ENCODE measurements at regions not wholly inside any gene's neighbourhood (a gene's known extent, or its start where the extent isn't known, plus 50 kb on each side); places are given as distances from the start of the nearest gene placed in this dataset.
A peak's percentile ranks its signal among the peaks of the same experiment; 100 is the strongest.

DNA sequence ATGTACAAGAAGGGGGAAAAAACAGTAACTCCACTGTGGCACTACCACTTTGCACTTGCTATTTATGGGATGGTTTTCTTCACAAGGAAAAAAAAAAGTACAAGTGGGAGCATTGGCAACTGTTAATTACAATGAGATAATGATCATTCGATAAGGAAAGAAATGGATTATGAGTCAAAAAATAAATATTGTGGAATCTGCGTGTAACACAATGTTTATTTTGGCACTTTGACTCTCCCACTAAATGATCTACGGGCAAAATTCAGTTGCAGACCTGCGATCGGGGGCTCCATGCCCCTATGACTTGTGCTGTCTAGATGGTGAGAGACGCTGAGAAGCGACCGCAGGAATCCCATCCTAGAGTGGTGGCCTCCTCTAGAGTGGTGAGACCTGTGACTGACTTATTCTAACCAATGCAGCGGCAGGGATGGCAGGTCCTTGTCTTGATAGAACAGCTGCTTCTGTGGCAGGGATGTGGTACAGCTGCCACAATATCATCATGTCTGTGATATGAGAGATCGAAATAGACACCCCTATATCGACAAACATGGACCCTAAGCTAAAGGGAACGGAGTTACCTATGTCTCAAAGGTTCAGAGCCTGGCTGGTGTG is 345.0 kb upstream of the KLF6 start:
- DNase-seq: no peak

DNA sequence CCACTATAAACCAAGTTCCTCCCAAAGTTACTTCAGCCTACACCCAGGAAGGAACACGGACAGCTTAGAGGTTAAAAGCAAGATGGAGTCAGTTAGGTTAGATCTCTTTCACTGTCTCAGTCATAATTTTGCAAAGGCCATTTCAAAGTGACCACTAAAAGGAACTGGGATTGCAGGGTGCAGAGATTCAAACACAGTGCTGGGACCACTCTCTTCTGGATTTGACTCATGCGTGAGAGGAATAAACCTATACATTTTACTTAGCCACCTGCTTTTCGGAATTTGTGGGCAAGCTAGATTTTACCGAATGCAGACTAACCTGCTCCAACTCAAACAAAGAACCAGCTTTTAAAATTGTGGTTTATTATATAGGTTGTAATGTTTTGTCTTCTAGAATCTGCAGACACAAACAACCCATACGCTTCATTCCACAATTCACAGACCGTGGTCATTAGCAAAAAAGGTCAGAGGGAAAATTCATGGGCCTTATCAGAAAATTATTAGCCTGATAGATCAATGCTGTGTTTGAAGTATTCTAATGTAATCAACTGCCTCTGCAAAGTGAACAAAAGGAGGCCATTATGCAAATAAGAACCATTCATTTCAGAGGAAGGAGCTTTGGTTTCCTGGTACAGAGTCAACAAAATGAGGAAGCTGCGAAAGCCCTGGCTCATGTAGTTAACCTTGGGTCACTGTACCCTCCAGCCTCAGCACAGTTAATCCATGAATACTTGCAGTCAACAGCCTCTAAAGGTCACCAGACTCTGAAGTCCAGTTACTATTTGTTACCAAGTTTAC is 342.7 kb upstream of the KLF6 start:
- no peak for DNase-seq

DNA sequence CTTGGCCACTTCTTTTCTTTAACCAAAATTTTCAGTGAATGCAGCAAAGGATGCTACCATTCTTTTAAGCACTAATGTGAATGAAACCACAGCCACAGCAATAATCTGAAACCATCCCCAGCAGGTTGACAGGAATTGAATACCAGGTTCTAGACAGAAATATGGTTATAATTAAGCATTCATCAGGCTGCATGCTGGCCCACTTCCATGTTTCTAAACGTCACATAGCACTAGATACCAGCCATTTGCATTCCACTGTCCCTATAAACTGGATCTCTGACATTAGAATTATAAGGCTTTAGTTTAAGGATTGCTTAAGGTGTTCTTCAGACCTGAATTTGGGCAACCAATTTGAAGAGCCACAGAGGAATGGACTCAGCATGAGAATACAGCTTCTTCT is 340.8 kb upstream of the KLF6 start:
- no peak for DNase-seq

DNA sequence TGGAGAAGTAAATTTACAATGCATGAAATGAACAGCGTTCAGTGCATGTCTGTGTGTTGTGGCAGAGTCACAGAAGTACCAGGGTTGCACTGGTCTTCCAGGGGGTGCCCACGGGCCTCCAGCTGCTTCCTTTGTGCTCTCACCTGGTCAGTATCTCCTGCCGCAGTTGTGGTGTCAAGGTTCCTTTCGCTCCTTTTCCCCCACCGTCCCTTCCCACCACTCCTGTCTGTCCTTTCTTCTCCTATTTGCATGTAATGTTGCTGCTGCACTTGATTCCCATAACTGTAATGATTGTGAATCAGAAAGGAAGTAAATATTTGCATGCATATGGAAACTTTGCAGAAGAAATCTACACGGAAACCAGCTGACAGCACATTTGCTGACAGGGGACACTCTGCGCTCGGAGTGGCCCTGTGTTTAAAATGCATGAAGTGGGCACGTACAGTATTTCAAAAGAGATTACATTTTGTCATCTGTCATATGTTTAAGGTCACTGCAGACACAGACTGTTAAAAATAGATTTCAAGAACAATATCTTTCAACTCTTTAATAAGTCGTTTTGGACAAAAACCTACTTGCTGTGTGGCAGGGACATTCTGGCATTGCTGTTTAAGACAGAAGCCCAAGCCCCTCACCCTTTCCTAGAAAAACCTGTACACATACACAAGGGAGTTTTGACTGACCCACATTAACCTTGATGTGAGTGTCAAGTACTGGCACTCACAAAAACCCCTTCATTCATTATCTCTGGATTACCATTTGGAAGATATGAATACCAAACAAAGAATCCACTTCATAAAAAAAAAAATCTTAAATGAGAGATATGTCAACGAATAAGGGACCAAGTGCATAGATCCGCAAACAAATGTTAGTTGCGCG is 336.7 kb upstream of the KLF6 start:
- DNase-seq: no peak

DNA sequence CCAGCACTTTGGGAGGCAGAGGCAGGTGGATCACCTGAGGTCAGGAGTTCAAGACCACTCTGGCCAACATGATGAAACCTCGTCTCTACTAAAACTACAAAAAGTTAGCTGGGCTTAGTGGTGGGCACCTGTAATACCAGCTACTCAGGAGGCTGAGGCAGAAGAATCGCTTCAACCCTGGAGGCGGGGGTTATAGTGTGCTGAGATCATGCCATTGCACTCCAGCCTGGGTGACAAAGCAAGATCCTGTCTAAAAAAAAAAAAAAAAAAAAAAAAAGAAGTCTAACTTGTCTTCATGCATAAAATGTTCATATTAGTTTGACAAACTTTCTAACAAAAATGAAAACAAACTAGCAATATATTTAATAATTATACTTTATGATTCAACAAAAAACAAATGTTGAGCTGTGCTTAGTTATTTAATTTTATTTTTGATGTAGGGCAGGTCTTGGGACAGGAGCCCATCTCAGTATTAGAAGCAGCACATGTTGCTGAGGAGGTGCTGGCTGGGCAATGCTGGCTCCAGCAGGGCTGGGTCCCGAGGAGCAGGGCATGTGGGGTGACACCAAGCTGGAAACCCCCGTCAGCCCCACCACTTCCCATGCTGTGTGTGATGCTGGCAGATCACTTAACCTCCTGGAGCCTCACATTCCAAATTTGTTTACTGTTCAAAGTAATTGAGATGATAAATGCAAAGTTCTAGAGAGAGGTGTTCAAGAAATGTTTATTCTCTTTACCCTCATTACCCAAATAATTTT is 335.3 kb upstream of the KLF6 start:
- DNase-seq: no peak

DNA sequence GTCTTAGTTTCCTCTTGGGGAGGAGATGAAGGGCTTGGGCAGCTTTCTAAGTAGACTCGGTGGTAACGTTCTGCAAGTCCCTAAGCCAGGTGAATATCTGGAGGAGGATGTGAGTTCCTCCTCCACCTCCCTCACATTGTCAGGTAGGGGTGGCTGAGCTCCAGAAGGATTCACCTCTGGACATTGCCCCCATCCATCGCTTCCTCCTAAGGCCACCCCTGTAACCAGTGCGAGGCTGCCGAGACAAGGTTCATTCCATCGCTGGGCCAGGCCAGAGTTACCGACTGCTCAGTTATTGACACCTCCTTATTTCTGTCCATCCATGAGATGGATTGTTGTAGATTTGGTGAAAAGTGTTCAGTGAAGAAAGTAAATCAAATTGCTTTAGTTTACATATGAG is 334.1 kb upstream of the KLF6 start:
- DNase-seq: no peak

DNA sequence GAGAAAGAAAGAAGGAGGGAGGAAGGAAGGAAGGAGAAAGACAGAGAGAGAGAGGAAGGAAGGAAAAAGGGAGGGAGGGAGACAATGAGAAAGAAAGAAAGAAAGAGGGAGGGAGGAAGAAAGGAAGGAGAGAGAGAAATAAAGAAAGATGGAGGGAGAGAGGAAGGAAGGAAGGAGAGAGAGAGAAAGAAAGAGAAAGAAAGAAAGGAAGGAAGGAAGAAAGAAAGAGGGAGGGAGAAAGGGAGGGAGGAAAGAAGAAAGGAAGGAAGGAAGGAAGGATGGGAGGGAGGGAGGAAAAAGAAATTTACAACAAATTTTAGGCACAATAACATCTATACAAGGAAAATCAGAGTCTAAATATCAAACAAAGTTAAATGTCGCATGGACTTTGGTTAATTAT is 332.6 kb upstream of the KLF6 start:
- DNase-seq: no peak

DNA sequence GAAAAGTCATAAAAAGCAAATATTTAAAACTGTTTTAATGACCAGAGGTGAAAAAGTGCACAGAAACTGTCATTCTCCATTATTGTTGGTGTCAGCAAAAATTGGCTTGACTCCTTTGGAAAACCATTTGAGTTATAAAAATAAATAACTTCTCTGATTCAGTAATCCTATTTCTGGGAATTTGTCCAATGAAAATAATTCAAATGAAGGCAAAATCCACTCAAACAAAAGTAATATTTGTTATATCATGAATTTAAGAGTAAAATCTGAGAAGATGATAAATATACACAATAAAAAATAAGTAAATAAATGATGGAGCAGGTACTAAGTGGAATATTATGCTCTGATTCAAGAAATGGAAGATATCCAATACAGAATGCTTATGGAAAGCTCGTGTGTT is 326.6 kb upstream of the KLF6 start:
- DNase-seq: no peak

DNA sequence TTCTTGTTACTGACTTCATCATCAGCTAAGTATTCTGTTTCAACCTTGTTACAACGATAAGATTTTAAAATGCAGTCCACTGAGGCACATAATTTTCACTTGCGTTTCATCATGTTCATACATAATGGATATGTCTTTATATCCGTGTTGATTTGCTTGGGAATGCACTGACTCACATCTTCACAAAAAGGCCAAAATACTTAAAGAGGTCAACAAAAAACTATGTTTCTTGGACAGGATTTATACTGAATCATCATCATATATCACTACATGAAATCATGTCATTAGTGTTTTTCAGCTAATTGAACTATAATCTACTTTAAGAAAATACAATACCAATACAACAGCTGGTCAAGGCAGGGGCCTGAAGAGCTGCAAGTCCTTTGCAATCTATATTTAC is 324.5 kb upstream of the KLF6 start:
- DNase-seq: no peak

DNA sequence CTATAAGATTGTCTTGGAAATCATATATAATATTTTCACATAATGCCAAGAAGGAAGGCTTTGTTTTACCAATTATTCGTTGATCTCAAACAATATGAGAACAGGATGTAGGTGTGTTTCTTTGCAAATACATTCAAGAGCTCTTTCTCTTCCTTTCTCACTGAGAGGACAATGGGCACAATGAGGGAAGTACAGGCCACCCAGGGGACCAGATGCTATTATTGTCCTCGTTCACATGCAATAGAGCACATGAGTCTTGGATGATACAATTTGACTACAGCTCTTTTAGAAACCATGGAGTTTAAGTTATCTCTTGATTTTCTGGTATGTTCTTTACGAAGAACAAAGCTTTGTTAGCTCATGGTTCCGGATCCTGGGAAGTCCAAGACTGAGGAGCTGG is 323.7 kb upstream of the KLF6 start:
- DNase-seq: peak; percentile 16

DNA sequence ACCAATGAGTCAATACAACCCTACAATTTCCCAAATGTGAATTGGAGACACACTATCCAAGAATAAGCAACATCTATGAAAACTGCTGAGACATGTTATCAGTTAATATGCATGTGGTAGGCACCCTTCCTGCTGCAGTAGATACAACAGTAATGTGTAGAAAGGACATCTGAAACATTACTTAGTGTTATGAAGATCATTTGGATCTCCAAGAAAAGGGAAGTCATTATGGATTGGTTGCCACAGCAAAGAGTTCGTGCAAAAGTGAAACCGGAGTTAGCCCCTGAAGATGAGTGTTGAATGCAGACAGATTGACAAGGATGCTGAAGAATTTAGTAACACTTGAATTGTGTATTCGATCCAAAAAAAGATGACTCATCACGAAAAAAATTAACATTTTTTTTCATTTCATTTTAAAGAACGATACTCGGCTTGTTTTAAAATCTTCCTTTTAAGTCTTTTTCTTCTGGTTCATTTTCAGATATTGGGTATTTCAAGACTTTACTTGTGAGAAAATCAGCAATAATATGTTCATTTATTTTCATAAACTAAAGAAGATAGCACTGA is 322.4 kb upstream of the KLF6 start:
- DNase-seq: no peak

DNA sequence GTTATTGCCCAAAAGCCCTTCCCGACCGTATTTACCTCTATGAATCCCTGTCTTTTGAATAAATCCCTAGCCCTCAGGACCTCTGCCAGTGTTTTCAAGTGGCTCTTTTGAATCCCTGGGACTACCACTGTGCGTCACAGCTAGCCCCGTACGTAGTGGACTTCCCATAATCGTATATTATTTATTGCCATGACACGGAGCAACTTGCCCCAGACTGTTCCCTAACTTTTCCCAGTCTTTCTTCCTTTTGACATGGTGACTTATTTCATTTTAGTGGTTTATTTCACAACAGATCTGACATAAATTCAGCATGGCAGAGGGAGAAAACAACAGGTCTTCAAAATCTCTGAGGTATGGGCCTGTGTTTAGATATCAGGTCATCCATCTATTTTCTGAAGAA is 318.6 kb upstream of the KLF6 start:
- DNase-seq: no peak

DNA sequence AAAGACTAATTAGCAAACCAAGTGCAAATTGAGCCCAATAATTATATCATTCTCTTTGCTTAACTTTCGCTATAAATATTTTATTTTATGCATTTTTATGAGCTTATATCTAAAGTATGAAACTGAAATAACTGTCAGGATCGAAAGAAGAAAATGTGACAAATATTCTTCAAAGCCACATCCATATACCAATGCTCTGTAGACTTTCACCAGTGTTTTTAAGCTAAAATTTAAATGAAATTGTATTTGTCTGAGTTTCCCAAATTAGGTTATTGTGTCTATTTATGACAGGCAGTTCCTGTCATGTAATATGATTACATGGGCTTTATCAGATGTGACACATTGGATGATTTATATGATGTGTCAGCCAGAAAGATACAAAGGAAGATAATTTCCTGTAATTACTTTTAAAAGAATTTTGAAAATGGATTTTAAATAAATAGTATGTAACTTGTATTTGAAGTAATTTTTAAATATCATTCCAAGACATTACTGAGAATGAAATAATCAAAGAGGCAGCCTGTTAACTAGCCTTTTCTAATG is 317.9 kb upstream of the KLF6 start:
- no peak for DNase-seq

DNA sequence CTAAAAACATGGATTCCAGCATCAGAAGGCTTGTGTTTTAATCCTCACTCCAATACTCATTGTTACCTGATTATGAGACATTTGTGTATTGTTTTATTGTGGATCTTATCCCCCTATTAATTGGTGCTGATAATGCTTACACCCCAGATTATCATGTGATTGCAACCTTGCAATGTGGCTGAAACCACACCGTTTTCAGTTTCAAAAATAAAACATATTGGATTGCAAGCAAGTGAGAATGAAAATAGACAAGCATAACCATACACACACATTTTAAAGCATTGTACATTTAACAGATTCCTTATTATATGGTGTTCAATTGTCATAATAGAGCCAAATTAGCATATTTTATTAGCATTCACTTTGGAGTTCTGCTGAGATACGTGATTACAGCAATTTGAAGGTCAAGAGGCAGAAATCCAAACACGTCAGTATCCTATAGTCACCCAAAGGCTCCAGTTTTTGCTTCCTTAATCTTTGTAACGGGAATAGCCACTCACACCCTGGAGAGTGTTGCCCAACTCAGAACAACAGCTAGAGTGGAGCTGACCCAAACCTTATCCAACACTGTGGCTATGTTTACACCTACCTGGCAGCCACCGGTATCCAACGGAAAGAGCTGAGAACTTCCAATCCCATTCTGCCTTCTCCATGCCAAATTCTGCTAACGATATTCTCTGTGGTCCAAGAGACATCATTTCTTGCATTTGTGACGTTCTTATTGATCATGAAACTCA is 317.1 kb upstream of the KLF6 start:
- DNase-seq: no peak

DNA sequence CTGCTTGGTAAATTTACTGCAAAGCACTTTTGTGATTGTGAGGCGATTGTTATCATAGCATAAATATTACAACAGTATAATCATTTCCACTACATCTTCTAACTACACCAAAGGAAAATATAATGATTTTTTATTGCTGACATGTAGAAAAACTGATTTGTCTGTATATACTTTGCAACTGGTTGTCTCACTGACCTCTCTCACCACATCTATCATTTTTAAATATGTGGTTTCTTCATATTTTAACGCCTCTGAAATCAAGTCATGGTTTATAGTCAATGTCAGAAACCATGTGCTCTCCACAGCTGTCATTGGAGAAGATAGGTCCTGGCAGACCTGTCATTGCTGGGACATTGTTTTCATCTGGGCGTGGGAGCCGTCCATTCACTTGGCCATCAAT is 315.4 kb upstream of the KLF6 start:
- no peak for DNase-seq

DNA sequence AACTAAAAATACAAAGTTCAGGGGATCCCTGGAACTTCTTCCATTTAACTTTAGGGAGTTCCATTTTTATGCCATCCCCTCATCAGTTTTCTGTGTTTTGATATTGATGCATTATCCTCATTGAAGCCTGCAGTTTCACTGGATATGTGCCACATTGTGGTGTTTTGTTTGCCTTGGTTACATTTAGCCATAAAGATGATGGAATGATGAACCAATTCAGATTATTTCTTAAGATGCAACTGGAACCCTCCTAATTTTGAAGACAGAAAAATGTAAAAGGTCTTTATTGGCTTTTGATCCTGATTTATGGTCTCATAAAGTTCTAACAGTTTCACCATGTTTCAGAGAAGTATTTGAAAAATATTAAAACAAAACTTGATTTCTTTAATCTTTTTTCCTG is 314.2 kb upstream of the KLF6 start:
- no peak for DNase-seq

DNA sequence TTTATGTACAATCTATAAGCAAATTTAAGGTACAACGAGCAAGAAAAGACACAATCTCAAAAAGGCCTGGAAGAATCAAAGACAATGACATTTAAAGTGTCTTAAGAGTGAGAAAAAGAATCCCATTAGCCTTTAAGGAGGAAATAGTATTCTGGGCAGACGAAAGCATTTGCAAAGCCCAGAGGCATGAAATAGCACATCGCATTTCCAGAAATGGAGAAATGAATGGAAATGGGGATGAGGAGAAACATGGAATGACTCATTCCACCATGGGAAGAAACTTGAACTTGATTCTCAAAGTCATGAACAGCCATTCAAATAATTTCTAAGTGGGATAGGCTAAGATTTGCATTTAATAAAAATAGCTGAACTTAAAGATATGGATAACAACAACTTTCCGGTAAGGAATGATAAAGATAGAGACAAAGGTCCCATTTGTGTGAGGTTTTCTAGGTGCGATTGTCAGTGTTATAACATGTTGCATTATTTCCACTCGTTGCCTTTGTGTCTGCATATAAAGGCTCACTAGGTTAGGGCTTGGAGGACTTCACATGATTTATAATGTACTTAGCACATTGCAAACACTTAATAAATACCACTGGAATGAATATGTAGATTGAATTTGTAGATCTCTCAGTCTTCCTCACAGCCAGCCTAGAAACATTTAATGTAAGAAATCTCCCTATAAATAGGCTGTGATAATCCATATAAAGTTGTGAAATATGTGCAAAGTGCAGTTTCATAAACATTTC is 310.3 kb upstream of the KLF6 start:
- no peak for DNase-seq

DNA sequence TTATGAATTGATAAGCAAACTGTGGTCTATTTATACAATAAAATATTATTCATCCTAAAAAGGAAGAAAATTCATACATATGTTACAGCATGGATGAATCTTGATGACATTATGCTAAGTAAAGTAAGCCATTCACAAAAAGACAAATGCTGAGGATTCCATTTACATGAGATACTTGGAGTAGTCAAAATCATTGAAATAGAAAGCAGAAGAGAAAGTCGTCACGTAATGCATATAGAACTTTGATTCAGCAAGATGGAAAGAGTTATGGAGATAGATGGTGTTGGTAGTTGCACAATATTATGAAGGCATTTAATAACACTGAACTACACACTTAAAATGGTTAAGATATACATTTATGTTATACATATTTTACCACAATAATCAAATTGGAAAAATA is 309.7 kb upstream of the KLF6 start:
- no peak for DNase-seq

DNA sequence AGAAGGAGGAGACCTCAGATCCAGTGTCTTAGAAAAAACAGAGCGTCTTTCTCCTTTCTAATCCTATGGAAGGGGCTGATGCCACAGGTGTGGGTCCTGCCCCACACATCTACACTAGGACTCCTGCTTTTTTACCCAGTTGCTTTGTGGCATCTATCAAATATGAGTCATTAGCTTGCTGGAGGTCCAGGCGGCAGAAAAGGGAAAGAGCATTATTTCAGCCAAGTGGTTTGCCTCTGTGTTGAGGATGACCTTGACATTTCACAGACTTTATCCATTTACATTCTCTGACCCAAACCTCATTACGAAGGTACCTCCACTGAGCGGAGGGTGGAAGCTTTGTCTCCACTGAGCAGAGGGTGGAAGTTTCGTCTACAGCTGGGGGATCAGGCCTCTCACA is 308.4 kb upstream of the KLF6 start:
- no peak for DNase-seq

DNA sequence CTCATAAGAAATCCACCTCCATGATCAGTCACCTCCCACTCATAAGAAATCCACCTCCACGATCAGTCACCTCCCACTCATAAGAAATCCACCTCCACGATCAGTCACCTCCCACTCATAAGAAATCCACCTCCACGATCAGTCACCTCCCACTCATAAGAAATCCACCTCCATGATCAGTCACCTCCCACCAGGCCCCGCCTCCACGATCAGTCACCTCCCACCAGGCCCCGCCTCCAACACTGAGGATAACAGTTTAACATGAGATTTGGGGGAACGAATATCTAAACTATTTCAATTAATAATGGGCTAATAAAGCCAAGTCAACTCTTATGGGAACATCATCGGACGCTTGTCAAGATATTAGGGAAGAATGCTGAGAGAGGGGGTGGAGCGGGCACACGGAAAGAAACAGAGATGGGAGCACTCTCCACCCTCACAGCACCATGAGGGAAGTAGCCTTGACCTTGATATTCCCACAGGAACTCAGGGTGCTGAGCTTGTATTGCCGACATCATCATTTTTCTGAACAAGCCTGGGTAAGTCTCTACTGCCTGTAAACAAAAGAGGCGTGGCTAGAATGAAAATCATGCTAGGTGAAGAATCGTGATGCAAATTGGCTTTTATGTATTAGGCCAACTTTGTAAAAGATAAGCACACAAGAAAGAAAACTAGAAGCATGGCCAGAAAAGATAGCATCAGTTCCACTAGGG is 303.5 kb upstream of the KLF6 start:
- DNase-seq: no peak
